T-helper 2 cell treated with Interferon-gamma antibody and Interleukin-4, amounts not matched to agents 5 μg/mL and 100 μg/mL, for 36 hours (primary cell): ENCODE measurements at regions not wholly inside any gene's neighbourhood (a gene's known extent, or its start where the extent isn't known, plus 50 kb on each side); places are given as distances from the start of the nearest gene placed in this dataset.

Experiments
- DNase-seq: peaks from one replicate; pipeline ENCODE4 v3.0.0; 2021; ENCODE audit warnings: low spot score
- H3K27ac Mint-ChIP-seq: one replicate; pipeline ENCODE4 v1.8.0; 2021; ENCODE audit warnings: mild to moderate bottlenecking, mixed read lengths
- H3K27me3 Mint-ChIP-seq: one replicate; pipeline ENCODE4 v1.8.0; 2021; ENCODE audit warnings: low read depth, mixed read lengths
- H3K36me3 Mint-ChIP-seq: one replicate; pipeline ENCODE4 v1.8.0; 2021; ENCODE audit warnings: low read depth, mixed read lengths
- H3K4me1 Mint-ChIP-seq: one replicate; pipeline ENCODE4 v1.8.0; 2021; ENCODE audit warnings: low read depth, mixed read lengths
- H3K4me3 Mint-ChIP-seq: one replicate; pipeline ENCODE4 v1.8.0; 2022; ENCODE audit warnings: mild to moderate bottlenecking, moderate library complexity, mixed read lengths
- H3K9me3 Mint-ChIP-seq: one replicate; pipeline ENCODE4 v1.8.0; 2021; ENCODE audit warnings: mixed read lengths

GRCh38 chr20:21653628-21654027 is 51.8 kb upstream of the PAX1 start:
- no peaks in the 10 kb centered on the region for H3K36me3 Mint-ChIP-seq
- H3K27ac Mint-ChIP-seq: no peak overlapping the region
- H3K9me3 Mint-ChIP-seq: no peaks in the 10 kb centered on the region
- no peaks in the 10 kb centered on the region for H3K27me3 Mint-ChIP-seq
- no peak overlapping the region for H3K4me3 Mint-ChIP-seq
- H3K4me1 Mint-ChIP-seq: no peaks in the 10 kb centered on the region
- no peak for DNase-seq

GRCh38 chr20:21643417-21643816 is 62.0 kb upstream of the PAX1 start:
- DNase-seq: no peak
- no peaks in the 10 kb centered on the region for H3K36me3 Mint-ChIP-seq
- peaks cover 10% of the 10 kb centered on the region for H3K9me3 Mint-ChIP-seq
- no peak overlapping the region for H3K27ac Mint-ChIP-seq
- no peaks in the 10 kb centered on the region for H3K4me1 Mint-ChIP-seq
- no peaks in the 10 kb centered on the region for H3K27me3 Mint-ChIP-seq
- no peak overlapping the region for H3K4me3 Mint-ChIP-seq

- DNase-seq: no peak
- H3K4me1 Mint-ChIP-seq: no peaks in the 10 kb centered on the region
- peaks cover 6% of the 10 kb centered on the region for H3K9me3 Mint-ChIP-seq
- no peaks in the 10 kb centered on the region for H3K36me3 Mint-ChIP-seq
- no peak overlapping the region for H3K4me3 Mint-ChIP-seq
- no peak overlapping the region for H3K27ac Mint-ChIP-seq
- H3K27me3 Mint-ChIP-seq: no peaks in the 10 kb centered on the region
Measured at GRCh38 chr20:21640556-21640955, 64.9 kb upstream of the PAX1 start.

- Mint-ChIP-seq H3K4me3 (no peak overlapping the region), H3K27me3 (no peaks in the 10 kb centered on the region), H3K4me1 (no peaks in the 10 kb centered on the region), H3K36me3 (no peaks in the 10 kb centered on the region), H3K9me3 (no peaks in the 10 kb centered on the region), H3K27ac (no peak overlapping the region)
- DNase-seq: no peak
Measured at GRCh38 chr20:21633829-21634228, 71.6 kb upstream of the PAX1 start.

- H3K27me3 Mint-ChIP-seq: no peaks in the 10 kb centered on the region
- H3K27ac Mint-ChIP-seq: no peak overlapping the region
- no peak overlapping the region for H3K4me3 Mint-ChIP-seq
- no peaks in the 10 kb centered on the region for H3K9me3 Mint-ChIP-seq
- no peak for DNase-seq
- no peaks in the 10 kb centered on the region for H3K4me1 Mint-ChIP-seq
- no peaks in the 10 kb centered on the region for H3K36me3 Mint-ChIP-seq
Measured at GRCh38 chr20:21632735-21633053, 72.8 kb upstream of the PAX1 start.

- no peaks in the 10 kb centered on the region for H3K4me1 Mint-ChIP-seq
- H3K9me3 Mint-ChIP-seq: no peaks in the 10 kb centered on the region
- no peaks in the 10 kb centered on the region for H3K36me3 Mint-ChIP-seq
- H3K4me3 Mint-ChIP-seq: no peak overlapping the region
- no peak overlapping the region for H3K27ac Mint-ChIP-seq
- DNase-seq: no peak
- no peaks in the 10 kb centered on the region for H3K27me3 Mint-ChIP-seq
Measured at GRCh38 chr20:21632031-21632734, 73.3 kb upstream of the PAX1 start.

GRCh38 chr20:21628800-21629199 is 76.7 kb upstream of the PAX1 start:
- no peaks in the 10 kb centered on the region for H3K27me3 Mint-ChIP-seq
- no peaks in the 10 kb centered on the region for H3K36me3 Mint-ChIP-seq
- no peak overlapping the region for H3K27ac Mint-ChIP-seq

GRCh38 chr20:21623781-21624094 is 81.7 kb upstream of the PAX1 start:
- H3K4me3 Mint-ChIP-seq: no peak overlapping the region
- no peaks in the 10 kb centered on the region for H3K36me3 Mint-ChIP-seq
- no peaks in the 10 kb centered on the region for H3K9me3 Mint-ChIP-seq
- peaks cover 10% of the 10 kb centered on the region for H3K27me3 Mint-ChIP-seq
- H3K27ac Mint-ChIP-seq: no peak overlapping the region
- H3K4me1 Mint-ChIP-seq: peaks cover 9% of the 10 kb centered on the region
- DNase-seq: no peak

More at GRCh38 chr20:21628800-21629199, 76.7 kb upstream of the PAX1 start:
- Mint-ChIP-seq H3K9me3 (no peaks in the 10 kb centered on the region), H3K4me1 (no peaks in the 10 kb centered on the region), H3K4me3 (no peak overlapping the region)
- no peak for DNase-seq

- DNase-seq: no peak
Measured at GRCh38 chr20:21623074-21623780, 82.2 kb upstream of the PAX1 start.

GRCh38 chr20:21622097-21622857 is 83.2 kb upstream of the PAX1 start:
- Mint-ChIP-seq H3K4me1 (peaks cover 10% of the 10 kb centered on the region), H3K27me3 (peaks cover 10% of the 10 kb centered on the region), H3K9me3 (no peaks in the 10 kb centered on the region), H3K4me3 (no peak overlapping the region), H3K27ac (no peak overlapping the region), H3K36me3 (no peaks in the 10 kb centered on the region)
- no peak for DNase-seq

More at GRCh38 chr20:21623074-21623780, 82.2 kb upstream of the PAX1 start:
- Mint-ChIP-seq H3K9me3 (no peaks in the 10 kb centered on the region), H3K27ac (no peak overlapping the region), H3K4me1 (peaks cover 10% of the 10 kb centered on the region), H3K27me3 (peaks cover 10% of the 10 kb centered on the region), H3K36me3 (no peaks in the 10 kb centered on the region), H3K4me3 (no peak overlapping the region)

GRCh38 chr20:21618759-21619416 is 86.6 kb upstream of the PAX1 start:
- Mint-ChIP-seq H3K4me1 (peaks cover 10% of the 10 kb centered on the region), H3K27ac (no peak overlapping the region), H3K9me3 (no peaks in the 10 kb centered on the region), H3K36me3 (no peaks in the 10 kb centered on the region), H3K27me3 (peaks cover 18% of the 10 kb centered on the region), H3K4me3 (no peak overlapping the region)
- no peak for DNase-seq

- H3K9me3 Mint-ChIP-seq: no peaks in the 10 kb centered on the region
- peaks cover 7% of the 10 kb centered on the region for H3K4me1 Mint-ChIP-seq
- peak; percentile 10 for DNase-seq
- peaks cover 13% of the 10 kb centered on the region for H3K27me3 Mint-ChIP-seq
- no peak overlapping the region for H3K4me3 Mint-ChIP-seq
- no peaks in the 10 kb centered on the region for H3K36me3 Mint-ChIP-seq
- no peak overlapping the region for H3K27ac Mint-ChIP-seq
Measured at GRCh38 chr20:21615617-21616080, 89.8 kb upstream of the PAX1 start.

GRCh38 chr20:21614980-21615379 is 90.5 kb upstream of the PAX1 start:
- DNase-seq: no peak
- H3K4me3 Mint-ChIP-seq: no peak overlapping the region
- H3K27me3 Mint-ChIP-seq: peaks cover 10% of the 10 kb centered on the region
- no peaks in the 10 kb centered on the region for H3K36me3 Mint-ChIP-seq
- peaks cover 7% of the 10 kb centered on the region for H3K4me1 Mint-ChIP-seq
- H3K9me3 Mint-ChIP-seq: no peaks in the 10 kb centered on the region
- no peak overlapping the region for H3K27ac Mint-ChIP-seq

- H3K36me3 Mint-ChIP-seq: no peaks in the 10 kb centered on the region
- no peak overlapping the region for H3K27ac Mint-ChIP-seq
- no peak for DNase-seq
- H3K9me3 Mint-ChIP-seq: no peaks in the 10 kb centered on the region
- no peak overlapping the region for H3K4me3 Mint-ChIP-seq
- H3K4me1 Mint-ChIP-seq: no peaks in the 10 kb centered on the region
- H3K27me3 Mint-ChIP-seq: peaks cover 8% of the 10 kb centered on the region
Measured at GRCh38 chr20:21613512-21613911, 92.0 kb upstream of the PAX1 start.
